ENCODE measurements at regions not wholly inside any gene's neighbourhood (a gene's known extent, or its start where the extent isn't known, plus 50 kb on each side); places are given as distances from the start of the nearest gene placed in this dataset.
"Not testable (repeated sequence)": the region's sequence is repeated elsewhere in the genome, so short reads cannot be mapped to it uniquely, and the experiment has no call there.

DNA sequence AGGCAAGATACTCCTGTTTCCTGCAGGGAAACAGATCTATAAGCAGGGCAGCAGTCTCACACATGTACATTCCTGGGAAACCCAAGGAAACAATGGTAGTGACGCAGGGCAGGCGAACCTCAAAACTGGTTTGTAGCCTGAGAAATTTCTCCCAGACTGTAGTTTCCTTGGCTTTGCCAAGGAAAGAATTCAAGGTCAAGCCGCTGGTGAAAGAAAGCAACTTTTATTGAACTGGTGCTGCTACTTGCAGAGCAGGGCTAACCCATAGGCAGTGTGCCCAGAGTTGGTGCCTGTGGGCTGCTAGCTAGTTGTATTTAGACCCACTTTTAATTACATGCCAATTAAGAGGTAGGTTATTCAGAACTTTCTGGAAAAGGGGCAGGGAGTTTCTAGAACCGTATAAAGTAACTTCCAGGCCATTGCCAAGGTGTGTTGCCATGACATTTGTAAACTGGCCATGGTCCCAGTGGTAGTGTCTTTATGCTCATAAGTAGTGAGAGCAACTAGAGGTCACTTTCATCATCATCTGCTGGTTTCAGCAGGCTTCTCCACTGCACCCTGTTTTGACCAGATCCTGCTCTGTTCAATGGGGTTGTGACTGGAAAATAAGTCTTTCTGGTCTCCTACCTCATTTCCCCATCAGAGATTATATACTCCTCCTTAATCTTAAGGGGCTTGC is 89.7 kb downstream of the PPIAL4C start:
- TF ChIP-seq, protein P1, sequence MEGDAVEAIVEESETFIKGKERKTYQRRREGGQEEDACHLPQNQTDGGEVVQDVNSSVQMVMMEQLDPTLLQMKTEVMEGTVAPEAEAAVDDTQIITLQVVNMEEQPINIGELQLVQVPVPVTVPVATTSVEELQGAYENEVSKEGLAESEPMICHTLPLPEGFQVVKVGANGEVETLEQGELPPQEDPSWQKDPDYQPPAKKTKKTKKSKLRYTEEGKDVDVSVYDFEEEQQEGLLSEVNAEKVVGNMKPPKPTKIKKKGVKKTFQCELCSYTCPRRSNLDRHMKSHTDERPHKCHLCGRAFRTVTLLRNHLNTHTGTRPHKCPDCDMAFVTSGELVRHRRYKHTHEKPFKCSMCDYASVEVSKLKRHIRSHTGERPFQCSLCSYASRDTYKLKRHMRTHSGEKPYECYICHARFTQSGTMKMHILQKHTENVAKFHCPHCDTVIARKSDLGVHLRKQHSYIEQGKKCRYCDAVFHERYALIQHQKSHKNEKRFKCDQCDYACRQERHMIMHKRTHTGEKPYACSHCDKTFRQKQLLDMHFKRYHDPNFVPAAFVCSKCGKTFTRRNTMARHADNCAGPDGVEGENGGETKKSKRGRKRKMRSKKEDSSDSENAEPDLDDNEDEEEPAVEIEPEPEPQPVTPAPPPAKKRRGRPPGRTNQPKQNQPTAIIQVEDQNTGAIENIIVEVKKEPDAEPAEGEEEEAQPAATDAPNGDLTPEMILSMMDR (IDR thresholded peaks at IDR 0.05 in 8 of 11, conservative IDR thresholded peaks at IDR 0.05 in 3 of 11) = not testable (repeated sequence)
- TF ChIP-seq POLR2AphosphoS5 (IDR thresholded peaks at IDR 0.05) = not testable (repeated sequence)

All from spleen (tissue), 7 donors.